Fibroblast of upper back skin (primary cell): ENCODE measurements at regions not wholly inside any gene's neighbourhood (a gene's known extent, or its start where the extent isn't known, plus 50 kb on each side); places are given as distances from the start of the nearest gene placed in this dataset.
"Not testable (repeated sequence)": the region's sequence is repeated elsewhere in the genome, so short reads cannot be mapped to it uniquely, and the experiment has no call there.

Source experiments
- DNase-seq: peaks from one replicate; pipeline ENCODE4 v3.0.0-alpha.2; 2013

DNA sequence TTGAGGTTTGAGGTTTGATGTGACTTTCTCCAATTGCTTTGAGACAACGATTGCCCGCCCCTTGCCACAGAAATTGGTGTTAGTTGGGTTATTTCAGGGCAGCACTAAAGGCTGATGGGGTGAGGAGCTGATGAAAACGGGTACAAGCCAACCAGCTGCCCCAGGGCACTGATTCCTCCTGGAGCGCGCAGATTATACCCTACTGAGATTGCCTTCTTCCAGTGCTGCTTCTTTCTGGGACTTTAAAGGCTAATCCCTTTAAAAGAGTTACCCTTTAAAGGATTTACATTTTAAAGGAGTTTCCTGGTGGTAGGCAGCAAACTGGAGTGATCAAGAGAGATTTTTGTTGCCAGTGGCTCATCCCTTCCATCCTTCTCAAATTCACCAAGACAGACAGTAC, 1903.3 kb downstream of the KHDRBS2 start:
- not testable (repeated sequence) for DNase-seq

DNA sequence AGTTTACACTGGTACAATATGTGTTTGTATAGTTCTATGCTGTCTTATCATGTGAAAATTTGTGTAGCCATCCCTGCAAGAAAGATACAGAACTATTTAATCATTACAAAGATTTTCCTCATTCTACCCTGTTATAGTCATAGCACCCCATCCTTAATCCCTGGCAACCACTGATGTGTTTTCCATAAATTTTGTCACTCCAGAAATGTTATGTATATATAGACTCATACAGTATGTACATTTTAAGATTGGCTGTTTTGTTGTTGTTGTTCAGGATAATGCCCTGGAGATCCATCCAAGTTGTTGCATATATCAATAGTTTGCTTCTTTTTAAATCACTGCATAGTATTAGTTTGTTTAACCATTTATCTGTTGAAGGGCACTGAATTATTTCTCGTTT, 1911.9 kb downstream of the KHDRBS2 start:
- not testable (repeated sequence) for DNase-seq

DNA sequence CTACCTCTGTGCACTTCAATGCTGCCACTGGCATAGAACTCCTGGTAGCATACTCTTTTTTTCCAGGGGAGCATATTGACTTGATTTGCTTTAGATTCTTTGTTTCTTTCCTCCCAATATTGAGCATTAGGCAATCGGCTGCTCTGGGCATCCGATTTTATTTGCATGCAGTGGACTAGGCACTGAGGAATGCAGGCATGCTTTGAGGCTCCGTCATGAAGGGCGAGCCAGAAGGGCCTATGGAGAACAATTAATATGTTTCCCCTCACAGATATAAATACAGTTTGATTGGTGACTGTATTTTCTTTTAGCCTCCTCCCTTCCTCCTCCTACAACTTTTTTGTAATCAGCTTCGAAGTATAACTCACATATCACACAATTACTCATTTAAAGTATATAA, 1918.2 kb downstream of the KHDRBS2 start:
- peak; percentile 0 for DNase-seq

DNA sequence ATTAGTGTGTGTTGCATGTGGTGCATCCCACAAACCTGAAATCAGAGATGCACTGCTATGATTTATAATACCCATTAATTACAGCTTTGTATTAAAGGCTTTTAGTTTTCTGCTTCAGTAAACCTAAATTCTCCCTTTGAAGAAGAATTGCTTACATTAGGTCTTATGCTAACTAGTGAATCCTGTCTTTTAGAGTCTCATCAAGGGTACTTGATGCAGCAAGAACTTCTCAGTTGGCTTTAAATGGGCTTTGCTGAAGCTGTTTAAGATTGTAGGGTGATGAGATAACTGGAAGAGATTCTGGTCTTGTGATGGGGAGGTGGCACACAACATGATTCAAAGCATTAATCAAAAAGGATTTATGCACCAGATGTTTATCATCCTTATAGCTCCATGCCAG, 1920.1 kb downstream of the KHDRBS2 start:
- not testable (repeated sequence) for DNase-seq

DNA sequence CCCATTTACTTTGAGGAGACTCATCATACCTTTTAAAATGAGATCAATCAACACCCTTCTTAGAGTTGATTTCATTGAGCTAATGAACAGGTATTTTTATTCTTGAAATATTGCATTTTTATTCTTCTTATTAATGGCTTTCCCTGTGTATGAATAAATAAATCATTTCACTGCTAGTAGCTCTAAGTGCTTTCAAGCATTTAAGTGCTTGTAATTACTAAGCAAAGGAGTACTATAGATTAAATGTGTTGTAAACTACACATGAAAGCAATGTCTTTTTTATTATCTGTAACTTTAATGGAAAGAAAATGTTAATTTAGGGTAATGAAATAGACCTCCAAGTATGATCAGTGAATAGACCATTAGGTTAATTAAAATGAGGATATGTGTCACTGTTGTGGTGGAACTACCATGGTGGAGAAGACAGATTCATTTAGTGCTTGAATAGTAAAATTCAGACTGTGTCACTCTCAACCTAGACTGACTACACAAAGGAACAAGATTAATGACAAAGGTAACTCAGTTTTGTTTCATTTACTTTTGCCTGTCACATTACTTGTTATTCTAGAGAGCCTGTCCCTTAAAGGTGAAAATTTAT, 1943.5 kb downstream of the KHDRBS2 start:
- DNase-seq, result not testable (repeated sequence)

DNA sequence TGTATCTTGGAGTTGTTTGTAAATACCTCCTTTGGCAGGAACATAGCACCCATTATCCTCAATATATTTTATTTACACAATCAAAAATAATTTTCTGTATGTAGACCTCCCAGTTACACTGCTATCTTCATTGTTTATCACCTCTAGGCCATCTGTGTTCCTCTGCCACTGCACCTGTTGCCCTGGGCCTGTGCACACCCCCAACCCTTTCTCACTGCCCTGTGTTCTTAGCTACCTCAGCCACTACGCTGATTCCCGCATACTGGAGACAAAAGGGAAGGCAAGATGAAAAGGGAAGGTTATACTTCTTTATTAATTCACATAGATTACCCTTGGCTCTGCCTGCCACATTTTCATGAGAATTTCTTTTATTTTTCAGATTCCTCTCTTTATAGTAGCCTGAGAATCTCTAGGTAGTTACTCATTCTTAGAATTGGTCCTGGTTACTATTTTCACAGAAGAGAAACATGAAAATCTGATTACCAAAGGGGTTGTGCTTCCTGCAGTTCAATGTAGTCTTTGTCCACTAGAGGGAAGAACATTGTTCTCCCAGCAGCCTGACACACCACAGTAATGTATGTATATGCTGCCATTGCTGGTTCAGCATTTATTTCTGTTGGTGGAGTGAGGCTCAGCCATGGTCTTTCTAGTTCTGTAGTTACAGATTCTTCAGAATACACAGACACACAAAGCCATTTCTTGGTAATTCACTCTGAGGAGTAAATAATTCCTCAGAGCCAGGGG, 1947.5 kb downstream of the KHDRBS2 start:
- not testable (repeated sequence) for DNase-seq

DNA sequence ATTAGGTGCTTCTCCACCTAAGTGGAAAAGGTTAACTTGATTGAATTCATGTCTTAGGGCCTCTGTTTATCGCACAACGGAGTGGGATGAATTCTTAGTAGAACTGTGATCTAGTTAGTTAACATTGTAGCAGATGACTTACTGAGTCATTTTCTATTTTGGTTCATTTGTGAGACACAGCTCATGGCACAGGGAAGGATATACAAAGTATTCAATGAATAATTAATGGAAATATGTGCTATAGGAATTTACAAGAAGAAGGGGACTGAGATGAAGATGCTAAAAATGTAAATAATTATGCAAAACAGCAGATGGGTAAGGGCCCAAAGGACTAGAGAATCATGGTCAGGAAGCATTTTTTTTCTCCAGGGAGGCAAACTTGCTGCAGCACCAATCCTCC, 1950.9 kb downstream of the KHDRBS2 start:
- not testable (repeated sequence) for DNase-seq

DNA sequence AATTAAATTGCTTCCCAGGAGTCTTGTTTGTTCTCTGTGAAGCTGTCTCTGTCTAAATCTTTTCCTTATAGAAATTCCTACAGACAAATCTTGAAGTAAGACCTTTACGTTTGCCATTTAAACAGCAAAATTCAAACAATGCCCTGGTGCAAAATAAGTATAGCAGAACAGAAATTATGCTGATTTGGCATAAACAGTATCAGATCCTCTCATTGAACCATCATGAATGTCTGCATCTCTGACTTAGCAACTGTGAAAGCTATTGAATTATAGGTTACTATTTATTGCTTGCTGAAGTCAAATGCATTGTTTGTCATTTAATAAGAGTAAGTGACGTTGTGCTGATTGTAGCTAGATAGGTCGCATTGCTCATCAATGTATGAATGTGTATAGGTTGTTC, 1952.3 kb downstream of the KHDRBS2 start:
- not testable (repeated sequence) for DNase-seq

DNA sequence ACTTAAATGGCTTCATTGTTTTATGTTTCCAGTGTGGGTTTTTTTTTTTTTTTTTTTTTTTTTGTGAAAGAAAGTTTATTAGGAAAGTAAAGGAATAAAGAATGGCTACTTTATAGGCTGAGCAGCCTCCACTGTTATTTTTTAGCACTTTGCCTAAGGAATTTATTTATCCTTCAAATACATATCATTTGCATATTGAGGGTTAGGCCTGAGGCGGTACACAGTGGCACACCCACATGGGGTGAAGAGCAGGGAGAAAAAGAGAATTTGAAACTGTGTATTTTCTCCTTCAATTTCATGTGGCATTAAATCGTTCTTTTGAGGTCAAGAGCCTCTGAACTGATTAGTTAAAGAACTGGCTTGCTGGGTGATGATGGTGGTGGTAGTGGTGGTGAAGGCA, 1977.1 kb downstream of the KHDRBS2 start:
- not testable (repeated sequence) for DNase-seq
